ENCODE measurements at regions not wholly inside any gene's neighbourhood (a gene's known extent, or its start where the extent isn't known, plus 50 kb on each side); places are given as distances from the start of the nearest gene placed in this dataset.

DNA sequence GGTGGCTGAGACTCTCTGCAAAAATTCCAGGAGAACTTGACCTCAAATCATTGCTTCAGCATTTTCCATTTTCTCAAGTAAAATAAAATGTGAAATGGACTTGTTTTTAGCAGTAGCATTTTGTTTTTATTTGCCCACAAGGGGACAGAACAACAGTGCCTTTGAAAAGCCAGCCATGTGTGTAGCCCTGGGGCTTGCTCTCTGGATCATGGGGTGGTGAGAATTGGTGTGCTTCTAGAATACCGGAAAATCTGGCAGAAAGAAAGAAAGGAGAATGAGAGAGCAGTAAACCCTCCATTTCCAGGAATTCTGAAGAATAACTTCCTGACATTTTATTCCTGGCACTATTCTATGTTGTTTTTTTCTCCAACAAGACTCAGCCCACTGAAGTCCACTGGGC is 254.7 kb upstream of the MOCS1 start:
- DNase-seq: no peak

GRCh38 chr6:40187535-40188144 is 253.4 kb upstream of the MOCS1 start:
- DNase-seq: no peak

- no peak for DNase-seq
Observed at GRCh38 chr6:40185486-40185885, 251.2 kb upstream of the MOCS1 start.

DNA sequence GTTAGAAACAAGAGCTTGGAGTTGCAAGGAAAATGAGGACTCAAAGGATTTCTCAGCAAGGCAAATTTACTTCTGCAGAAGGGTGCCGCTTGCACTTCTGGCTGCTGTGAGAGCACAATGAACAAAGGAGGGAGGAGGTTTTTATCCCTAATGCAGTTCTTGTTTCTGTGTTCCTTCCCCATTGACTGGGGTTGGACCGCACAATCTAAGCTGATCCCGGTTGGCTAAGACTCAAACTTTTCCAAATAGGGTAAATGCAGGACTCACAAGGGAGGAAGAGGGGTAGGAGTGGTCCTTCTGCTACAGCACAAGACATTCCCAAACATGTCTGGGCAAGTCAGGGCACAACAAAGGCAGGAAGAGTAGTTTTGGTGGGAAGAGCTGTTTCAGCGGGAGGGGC is 249.6 kb upstream of the MOCS1 start:
- no peak for DNase-seq

GRCh38 chr6:40181367-40181766 is 247.1 kb upstream of the MOCS1 start:
- no peak for DNase-seq

GRCh38 chr6:40180271-40180670 is 246.0 kb upstream of the MOCS1 start:
- no peak for DNase-seq

DNA sequence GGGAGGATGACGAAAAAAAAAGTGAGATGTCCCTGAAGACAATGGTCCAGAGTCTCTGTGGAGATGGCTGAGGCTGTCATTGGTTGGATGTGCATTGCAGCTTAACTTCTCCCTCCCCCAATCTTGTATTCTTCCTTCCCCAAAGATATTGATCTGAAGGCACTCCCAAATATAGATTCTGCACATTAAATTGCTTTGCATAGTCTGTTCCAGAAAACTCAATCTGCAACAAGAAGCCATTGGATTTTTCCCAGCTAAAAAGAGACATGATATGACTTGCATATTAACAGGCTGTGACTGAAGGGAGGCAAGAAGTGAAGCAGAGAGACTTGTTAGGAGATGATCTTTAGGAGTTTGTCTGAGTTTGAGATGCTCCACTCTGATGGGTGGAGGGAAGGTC is 245.2 kb upstream of the MOCS1 start:
- no peak for DNase-seq

GRCh38 chr6:40177598-40177997 is 243.3 kb upstream of the MOCS1 start:
- no peak for DNase-seq

- no peak for DNase-seq
Observed at GRCh38 chr6:40176152-40176551, 241.9 kb upstream of the MOCS1 start.

- no peak for DNase-seq
Observed at GRCh38 chr6:40172272-40172671, 238.0 kb upstream of the MOCS1 start.

GRCh38 chr6:40171343-40171742 is 237.1 kb upstream of the MOCS1 start:
- DNase-seq: no peak

- no peak for DNase-seq
Observed at GRCh38 chr6:40170856-40171255, 236.6 kb upstream of the MOCS1 start.

DNA sequence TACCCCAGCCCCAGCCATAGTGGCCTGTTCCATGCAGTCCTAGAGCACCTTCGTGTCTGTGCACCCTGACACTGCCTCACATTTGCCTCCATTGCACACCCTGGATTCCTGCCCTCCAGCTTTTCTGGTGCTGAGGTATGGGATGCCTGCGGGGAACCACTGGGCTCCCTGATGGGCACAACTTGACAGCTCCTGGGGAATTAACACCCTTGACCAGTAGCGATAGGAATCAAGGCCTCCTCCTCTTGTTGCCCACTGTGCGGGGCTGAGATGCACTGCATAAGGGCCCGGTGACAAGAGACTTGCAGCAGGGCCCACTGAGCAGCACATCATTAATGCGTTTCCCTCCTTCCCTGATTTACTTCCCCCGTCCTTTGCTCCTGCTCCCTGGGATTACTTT is 235.6 kb upstream of the MOCS1 start:
- DNase-seq: no peak

DNA sequence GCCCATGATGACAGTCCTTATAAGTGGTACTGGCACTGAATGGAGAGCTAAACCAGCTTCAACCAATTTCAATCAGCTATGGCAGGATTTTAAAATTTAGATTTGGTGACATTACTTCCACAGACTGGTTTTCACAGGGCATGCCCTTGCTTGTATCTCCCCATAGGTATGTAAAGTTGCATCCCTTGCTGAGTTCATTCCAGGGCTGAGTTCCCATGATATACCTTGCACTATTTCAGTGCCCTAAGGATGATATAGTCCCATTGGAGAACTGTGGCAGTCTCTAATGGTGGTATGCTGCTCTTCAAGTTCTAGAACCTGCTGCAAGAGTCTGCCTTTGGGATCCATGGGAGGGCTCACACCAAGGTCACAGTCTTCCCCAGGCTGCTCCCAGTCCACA is 232.7 kb upstream of the MOCS1 start:
- no peak for DNase-seq

- DNase-seq: no peak
Observed at GRCh38 chr6:40165036-40165709, 230.9 kb upstream of the MOCS1 start.

DNA sequence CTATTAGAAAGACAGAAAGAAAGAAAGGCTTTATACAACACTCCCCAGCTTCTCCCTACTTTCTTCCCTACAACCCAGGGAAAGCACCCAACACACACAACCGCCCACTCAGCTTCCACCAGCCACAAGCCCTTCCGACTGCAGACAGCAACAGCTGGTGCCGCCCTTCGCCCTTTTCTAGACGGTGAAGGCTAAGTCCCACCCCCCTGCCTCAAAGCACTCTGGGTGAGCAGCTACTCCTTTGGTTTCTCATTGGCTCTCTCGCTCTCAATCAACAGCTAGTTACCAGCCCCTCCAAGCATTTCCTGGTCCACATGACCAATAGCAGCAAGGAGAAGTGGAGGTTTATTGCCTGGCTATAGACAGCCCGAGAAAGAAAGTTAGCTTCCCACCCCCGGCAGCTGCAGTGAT is 230.1 kb upstream of the MOCS1 start:
- DNase-seq: no peak

- DNase-seq: no peak
Observed at GRCh38 chr6:40163924-40164323, 229.7 kb upstream of the MOCS1 start.

DNA sequence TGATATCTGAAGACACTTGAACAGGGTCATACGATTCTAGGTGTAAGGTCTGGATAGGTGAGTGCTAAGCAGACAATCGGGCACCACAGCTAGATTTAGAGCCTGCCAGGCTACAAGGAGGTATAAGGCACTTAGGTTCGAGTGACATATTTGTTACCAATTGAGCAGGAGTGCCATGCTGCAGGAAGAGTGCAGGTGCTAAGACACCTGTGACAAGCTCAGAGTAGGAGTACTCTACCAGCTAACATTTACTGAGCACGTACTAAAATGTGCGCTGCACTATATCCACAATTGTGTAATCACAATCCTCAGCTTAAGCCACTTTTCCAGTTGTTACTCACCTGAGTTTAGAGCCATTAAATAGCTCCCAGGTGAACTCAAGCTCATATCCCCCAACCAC is 227.8 kb upstream of the MOCS1 start:
- no peak for DNase-seq

DNA sequence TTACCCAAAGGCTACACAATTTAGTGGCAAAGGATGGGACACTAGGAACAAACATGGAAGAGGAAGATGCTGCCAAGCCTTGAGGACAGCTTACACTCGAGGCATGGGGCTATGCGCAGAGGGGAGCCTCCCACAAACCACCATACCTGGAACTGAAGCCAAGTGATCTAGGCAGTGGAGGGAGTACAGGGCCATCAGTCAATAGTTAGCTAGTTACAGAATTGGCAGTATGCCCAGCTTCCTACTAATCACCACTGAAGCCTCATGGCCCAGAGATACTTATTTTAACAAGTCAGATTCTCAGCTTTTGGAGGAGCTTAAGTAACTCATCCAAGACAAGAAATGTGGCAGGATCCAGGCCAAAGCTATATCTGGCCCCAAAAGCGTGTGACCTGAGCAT is 226.6 kb upstream of the MOCS1 start:
- no peak for DNase-seq

DNA sequence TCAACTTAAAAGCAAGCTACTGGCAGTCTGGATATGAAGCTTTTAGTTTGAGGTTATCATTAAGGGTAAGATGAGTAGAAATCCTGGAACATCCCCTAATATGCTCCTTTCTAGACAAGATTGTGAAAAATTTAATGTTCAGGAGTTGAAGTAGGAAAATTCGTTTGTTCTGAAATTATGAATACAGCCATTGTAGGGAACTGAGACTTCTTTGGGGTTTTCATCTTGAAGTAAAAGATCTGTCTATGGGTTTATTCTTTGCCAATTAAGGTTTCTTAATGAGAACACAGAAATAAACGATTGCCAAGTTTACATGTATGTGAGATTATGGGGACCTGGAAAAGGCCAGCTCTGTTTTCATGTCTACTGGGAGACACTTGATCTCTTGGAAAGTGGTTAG is 225.6 kb upstream of the MOCS1 start:
- DNase-seq: no peak

DNA sequence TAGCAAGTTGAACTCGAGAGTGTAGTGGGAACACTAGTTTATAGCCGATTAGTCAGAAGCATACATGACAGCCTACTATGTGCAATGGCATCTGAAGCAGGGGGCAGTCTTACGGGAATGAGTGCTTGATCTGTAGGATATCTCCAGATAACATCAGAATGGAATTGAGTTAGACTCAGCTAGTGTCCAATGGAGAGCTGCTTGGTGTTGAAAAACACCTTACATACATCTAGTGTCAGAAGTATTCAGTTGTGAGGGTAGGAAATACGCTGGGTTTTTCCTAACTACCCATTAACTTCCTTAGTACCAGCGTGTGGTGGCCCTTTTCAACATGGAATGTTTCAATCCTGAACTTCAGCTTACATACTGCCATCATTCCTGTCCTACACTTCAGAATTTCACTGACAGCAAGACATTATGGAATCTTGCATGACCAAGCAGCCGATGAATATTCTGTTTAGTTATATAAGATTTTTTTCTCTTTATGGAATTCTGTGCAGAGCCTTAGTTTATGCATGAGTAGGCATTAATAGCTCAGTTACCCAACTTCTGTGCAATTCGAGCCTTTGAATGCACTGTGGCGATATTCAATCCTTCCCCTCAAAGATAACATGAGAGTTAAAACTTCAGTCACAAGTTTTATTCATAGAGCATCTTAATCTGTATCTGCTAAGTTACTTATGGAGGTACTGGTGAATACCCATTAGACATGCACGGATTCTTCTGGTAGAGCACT is 218.6 kb upstream of the MOCS1 start:
- no peak for DNase-seq

GRCh38 chr6:40152196-40152595 is 217.9 kb upstream of the MOCS1 start:
- no peak for DNase-seq

DNA sequence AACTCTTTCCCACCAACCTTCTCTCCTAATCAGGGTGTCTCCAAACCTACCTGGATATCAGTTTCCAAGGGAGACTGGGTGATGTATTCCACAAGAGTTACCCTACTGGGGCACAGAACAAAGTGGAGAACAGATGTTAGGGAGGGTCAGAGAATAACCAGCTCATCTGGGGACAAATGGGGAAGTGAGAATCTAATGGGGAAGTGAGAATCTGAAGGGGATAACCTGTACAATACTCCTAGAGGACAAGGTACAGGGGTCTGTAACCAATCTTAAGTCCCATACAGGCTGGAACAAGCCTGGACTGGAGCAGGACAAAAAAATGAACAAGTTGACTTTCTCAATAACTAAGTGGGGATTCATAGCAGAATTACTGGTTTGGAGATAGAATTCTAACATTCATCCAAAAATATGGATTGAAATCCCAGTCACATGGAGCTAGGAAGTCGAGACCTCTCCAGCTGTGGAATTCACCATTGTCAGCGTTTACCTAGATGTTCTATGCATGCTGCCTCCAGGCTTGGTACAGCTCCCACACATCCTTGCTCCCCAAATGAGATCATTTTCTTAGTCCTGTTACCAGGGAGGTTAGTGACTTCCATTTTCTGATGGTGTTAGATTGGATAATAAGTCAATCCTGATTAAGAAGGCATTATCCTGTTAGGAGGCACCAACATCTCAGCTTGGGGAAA is 214.8 kb upstream of the MOCS1 start:
- no peak for DNase-seq

- DNase-seq: no peak
Observed at GRCh38 chr6:40146902-40147301, 212.6 kb upstream of the MOCS1 start.
